Neural cell (in vitro differentiated cells): ENCODE measurements at regions not wholly inside any gene's neighbourhood (a gene's known extent, or its start where the extent isn't known, plus 50 kb on each side); places are given as distances from the start of the nearest gene placed in this dataset.

Source experiments
- EP300 ChIP-seq: fragments of 450-650 bp; conservative IDR thresholded peaks from 2 replicates; pipeline ENCODE4 v1.6.1; 2014; ENCODE audit warnings: antibody characterized with exemption, mild to moderate bottlenecking, moderate library complexity; ENCODE audit not compliant: poor library complexity, severe bottlenecking
- EZH2 ChIP-seq: fragments of 200-600, 300-800 bp; shearing (Covaris generic), sonication (generic); IDR thresholded peaks from 2 replicates; pipeline ENCODE4 v1.6.1; 2014; ENCODE audit warnings: antibody characterized with exemption, low read length, borderline replicate concordance, mild to moderate bottlenecking; ENCODE audit not compliant: insufficient read depth, poor library complexity, severe bottlenecking
- POLR2AphosphoS5 ChIP-seq: IDR thresholded peaks from 2 replicates; pipeline ENCODE4 v1.6.1; 2012
- TF ChIP-seq, protein P1 (sequence below): fragments of 450-650 bp; IDR thresholded peaks from 2 replicates; pipeline ENCODE4 v1.5.1; 2014; ENCODE audit warnings: antibody characterized with exemption, mild to moderate bottlenecking, moderate library complexity; ENCODE audit not compliant: poor library complexity, severe bottlenecking
- TF ChIP-seq, protein P2 (sequence below): IDR thresholded peaks from 2 replicates; pipeline ENCODE4 v1.6.1; 2012; ENCODE audit warnings: borderline replicate concordance

DNA sequence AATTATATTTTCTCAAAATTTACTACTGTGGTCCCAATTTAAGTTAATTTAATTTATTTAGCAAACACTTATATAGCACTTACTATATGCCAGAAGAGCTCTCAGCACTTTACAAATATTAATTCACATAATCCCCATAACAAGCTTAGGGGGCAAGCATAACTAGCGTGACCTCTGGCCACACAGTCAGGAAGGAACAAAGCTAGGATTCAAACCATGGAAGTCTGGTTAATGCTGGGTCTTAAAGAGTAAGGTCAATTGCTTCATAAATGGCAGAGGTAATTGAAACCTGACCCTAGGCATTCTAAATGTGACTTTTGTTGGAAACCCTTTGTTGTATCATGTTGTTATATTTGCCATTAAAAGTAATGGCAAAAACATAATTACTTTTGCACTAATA lies 279.5 kb upstream of the EMCN start:
- TF ChIP-seq, protein P1, sequence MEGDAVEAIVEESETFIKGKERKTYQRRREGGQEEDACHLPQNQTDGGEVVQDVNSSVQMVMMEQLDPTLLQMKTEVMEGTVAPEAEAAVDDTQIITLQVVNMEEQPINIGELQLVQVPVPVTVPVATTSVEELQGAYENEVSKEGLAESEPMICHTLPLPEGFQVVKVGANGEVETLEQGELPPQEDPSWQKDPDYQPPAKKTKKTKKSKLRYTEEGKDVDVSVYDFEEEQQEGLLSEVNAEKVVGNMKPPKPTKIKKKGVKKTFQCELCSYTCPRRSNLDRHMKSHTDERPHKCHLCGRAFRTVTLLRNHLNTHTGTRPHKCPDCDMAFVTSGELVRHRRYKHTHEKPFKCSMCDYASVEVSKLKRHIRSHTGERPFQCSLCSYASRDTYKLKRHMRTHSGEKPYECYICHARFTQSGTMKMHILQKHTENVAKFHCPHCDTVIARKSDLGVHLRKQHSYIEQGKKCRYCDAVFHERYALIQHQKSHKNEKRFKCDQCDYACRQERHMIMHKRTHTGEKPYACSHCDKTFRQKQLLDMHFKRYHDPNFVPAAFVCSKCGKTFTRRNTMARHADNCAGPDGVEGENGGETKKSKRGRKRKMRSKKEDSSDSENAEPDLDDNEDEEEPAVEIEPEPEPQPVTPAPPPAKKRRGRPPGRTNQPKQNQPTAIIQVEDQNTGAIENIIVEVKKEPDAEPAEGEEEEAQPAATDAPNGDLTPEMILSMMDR = no peak
- TF ChIP-seq EP300 = no peak
- TF ChIP-seq, protein P2, sequence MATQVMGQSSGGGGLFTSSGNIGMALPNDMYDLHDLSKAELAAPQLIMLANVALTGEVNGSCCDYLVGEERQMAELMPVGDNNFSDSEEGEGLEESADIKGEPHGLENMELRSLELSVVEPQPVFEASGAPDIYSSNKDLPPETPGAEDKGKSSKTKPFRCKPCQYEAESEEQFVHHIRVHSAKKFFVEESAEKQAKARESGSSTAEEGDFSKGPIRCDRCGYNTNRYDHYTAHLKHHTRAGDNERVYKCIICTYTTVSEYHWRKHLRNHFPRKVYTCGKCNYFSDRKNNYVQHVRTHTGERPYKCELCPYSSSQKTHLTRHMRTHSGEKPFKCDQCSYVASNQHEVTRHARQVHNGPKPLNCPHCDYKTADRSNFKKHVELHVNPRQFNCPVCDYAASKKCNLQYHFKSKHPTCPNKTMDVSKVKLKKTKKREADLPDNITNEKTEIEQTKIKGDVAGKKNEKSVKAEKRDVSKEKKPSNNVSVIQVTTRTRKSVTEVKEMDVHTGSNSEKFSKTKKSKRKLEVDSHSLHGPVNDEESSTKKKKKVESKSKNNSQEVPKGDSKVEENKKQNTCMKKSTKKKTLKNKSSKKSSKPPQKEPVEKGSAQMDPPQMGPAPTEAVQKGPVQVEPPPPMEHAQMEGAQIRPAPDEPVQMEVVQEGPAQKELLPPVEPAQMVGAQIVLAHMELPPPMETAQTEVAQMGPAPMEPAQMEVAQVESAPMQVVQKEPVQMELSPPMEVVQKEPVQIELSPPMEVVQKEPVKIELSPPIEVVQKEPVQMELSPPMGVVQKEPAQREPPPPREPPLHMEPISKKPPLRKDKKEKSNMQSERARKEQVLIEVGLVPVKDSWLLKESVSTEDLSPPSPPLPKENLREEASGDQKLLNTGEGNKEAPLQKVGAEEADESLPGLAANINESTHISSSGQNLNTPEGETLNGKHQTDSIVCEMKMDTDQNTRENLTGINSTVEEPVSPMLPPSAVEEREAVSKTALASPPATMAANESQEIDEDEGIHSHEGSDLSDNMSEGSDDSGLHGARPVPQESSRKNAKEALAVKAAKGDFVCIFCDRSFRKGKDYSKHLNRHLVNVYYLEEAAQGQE = no peak
- no peak for TF ChIP-seq POLR2AphosphoS5
- no peak for TF ChIP-seq EZH2
